ENCODE measurements at regions not wholly inside any gene's neighbourhood (a gene's known extent, or its start where the extent isn't known, plus 50 kb on each side); places are given as distances from the start of the nearest gene placed in this dataset.

- ATAC-seq (no peak), DNase-seq (ENCODE audit: low spot score) (no peak), FAIRE-seq (no peak)
- no peak overlapping the region for H3K27ac ChIP-seq (ENCODE audit: extremely low read length, insufficient read depth, low read length)
- intact Hi-C loops (cut with micrococcal nuclease; ENCODE audit: unreplicated experiment) (no loop called here), in situ Hi-C loops (cut with HindIII; ENCODE audit: extremely low pct_ligation_motif_present, low pct_unique_long_range_greater_than_20kb) (no loop called here)
- H3K27me3 ChIP-seq (ENCODE audit: control insufficient read depth in 1 of 2, insufficient read depth in 2 of 2, low read length in 2 of 2) = no peaks in the 10 kb centered on the region
- no peaks in the 10 kb centered on the region for H3K36me3 ChIP-seq (replicated peaks in 1 of 2; ENCODE audit: control insufficient read depth in 1 of 2, insufficient read depth in 2 of 2, low read length in 2 of 2)
- no peaks in the 10 kb centered on the region for H4K20me1 ChIP-seq (ENCODE audit: insufficient read depth, low read length)
- H3K9me3 ChIP-seq (ENCODE audit: low read length) = no peaks in the 10 kb centered on the region; the same call in 1 of the 2 replicates
- BruUV-seq (replicated peaks) = no TSS peak
- ChIA-PET CTCF (ENCODE audit: low intra/inter-chr PET ratio, low total read pairs) (no interaction called here), POLR2A (no interaction called here)
- no peak overlapping the region for H3K9ac ChIP-seq (ENCODE audit: insufficient read depth, low read depth, low read length)
- H3K4me1 ChIP-seq (ENCODE audit: insufficient read depth, low read length) = no peaks in the 10 kb centered on the region
- no peak overlapping the region for H2AFZ ChIP-seq (ENCODE audit: low read length)
- WGBS (ENCODE audit: low lambda C conversion rate) = 23% methylated on average over 4 of the region's 4 CpGs
- H3K4me2 ChIP-seq (ENCODE audit: low read depth, low read length) = no peak overlapping the region
- no peaks in the 10 kb centered on the region for H3K79me2 ChIP-seq (ENCODE audit: insufficient read depth, low read length)
- TF ChIP-seq ZFP36L2 (CRISPR knock-in tag; IDR thresholded peaks at IDR 0.05) (no peak), ZSCAN12 (CRISPR knock-in tag; IDR thresholded peaks at IDR 0.05) (no peak), TBL1XR1 (IDR thresholded peaks at IDR 0.05; ENCODE audit: borderline replicate concordance, low read length, partially characterized antibody) (no peak), ZFYVE20 (CRISPR knock-in tag; IDR thresholded peaks at IDR 0.05; ENCODE audit: borderline replicate concordance, low read depth) (no peak), GMEB2 (CRISPR knock-in tag; IDR thresholded peaks at IDR 0.05; ENCODE audit: low read depth) (no peak), TP53 (CRISPR knock-in tag; conservative IDR thresholded peaks at IDR 0.05) (no peak), SMARCC2 (IDR thresholded peaks at IDR 0.05) (no peak), MYC (CRISPR knock-in tag; IDR thresholded peaks at IDR 0.05; ENCODE audit: borderline replicate concordance) (no peak), HMG20B (CRISPR knock-in tag; conservative IDR thresholded peaks at IDR 0.05) (no peak), GLMP (CRISPR knock-in tag; IDR thresholded peaks at IDR 0.05; ENCODE audit: borderline replicate concordance) (no peak), ZNF678 (CRISPR knock-in tag; IDR thresholded peaks at IDR 0.05) (no peak), ARNTL (CRISPR knock-in tag; IDR thresholded peaks at IDR 0.05) (no peak)
- H3K4me3 ChIP-seq (replicated peaks in 1 of 3; ENCODE audit: insufficient read depth in 1 of 3, low read depth in 2 of 3, low read length in 3 of 3) = no peak overlapping the region
These were observed 87.4 kb upstream of the TMEM47 start for GRCh38 chrX:34744521-34744920.

All from HepG2 (cell line).